ENCODE measurements at regions not wholly inside any gene's neighbourhood (a gene's known extent, or its start where the extent isn't known, plus 50 kb on each side); places are given as distances from the start of the nearest gene placed in this dataset.

DNA sequence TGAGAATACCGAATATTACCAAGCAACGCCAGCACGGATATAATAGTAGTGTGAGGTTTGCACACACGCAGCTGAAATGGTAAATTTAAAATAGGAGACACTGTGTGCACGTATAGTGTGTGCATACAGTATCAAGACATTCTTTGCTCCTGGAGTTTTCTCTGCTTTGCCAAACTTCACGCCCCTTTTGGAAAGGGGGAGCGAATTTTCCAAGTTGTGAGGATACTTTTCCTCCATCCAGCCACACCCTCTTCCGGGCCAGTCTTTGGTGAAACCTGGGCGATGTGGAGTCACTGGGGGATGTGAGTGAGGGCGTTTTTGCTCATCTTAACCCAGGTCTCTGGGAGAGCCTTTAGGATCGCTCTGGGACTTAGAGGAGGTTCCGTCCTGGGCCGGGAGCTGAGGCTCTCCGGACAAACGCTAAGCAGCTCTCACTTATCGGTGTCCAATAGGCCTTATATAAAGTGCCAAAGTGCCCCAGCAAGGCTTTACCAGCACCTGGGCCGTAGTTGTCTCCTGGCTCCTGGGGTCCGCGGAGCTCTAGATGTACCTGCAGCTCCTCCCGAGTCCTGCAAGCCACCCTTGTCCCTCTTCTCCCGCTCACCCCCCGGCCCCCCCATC lies 160.0 kb upstream of the MKI67 start:
- DNase-seq: no peak

DNA sequence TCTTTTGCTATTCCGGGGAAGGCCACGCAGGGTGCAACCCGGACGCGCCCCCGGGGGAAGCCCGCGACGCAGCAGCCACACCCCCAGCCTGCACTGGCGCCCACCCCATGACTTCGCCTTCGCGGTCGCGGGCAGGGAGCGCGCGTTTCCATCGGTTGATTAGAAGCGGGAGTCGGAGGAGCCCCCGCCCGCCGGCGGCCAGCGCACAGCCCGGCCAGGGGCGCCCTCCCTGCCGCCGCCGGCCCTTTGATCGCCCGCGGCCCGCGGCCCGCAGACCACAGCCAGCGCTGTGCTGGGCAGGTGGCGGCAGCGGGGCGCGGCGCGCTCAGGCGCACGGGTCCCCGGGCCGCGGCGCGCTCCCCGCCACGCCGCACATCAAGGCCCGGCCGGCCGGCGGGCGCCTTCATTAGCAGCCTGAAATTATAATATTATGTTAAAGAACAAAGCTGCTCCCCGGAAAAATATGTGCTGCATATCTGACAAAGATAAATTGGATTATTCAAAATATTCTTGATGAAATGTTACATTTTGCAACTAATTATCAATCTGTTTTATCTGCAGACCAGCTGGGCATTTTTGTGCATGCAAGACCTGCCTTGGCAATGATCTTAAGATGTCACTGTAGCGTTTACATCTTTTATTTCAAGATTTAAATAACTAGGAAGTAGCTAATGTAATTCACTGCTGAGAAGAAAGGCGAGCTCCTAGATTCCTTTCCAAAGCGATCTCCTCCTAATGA lies 160.7 kb upstream of the MKI67 start:
- DNase-seq: no peak

DNA sequence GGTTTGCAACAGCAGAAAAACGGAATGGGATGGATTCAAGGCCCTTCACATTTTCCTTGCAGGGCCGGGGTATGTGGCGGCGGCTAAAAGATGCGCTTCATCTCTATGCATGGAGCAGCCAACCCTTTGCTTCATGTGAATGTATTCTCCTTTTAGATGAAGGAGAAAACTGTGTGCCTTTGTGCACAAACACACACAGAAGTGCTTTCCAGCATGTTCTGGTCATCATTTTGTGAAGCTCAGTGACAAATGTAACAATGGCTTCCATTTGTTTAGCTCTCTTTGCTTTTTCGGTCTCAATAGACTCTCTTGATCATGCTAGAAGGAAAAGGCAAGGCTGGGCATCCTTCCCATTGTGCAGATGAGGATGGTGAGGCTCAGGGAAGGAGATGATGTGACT lies 161.7 kb upstream of the MKI67 start:
- no peak for DNase-seq

DNA sequence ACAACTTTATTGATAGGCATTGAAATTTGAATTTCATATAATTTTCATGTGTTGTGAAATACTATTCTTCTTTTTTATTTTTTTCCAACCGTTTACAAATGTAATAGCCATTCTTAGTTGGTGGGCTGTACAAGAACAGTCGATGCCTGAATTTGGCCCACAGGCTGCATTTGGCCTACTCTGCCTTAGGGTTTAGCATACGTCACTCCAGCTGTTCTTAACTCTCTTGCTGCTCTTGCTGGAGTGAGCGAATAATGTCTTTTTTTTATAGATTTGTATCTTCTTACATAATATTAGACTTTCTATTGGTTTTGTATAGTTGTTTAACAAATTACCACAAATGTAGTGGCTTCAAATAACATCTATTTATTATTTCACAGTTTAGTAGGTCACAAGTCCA lies 163.4 kb upstream of the MKI67 start:
- DNase-seq: no peak

DNA sequence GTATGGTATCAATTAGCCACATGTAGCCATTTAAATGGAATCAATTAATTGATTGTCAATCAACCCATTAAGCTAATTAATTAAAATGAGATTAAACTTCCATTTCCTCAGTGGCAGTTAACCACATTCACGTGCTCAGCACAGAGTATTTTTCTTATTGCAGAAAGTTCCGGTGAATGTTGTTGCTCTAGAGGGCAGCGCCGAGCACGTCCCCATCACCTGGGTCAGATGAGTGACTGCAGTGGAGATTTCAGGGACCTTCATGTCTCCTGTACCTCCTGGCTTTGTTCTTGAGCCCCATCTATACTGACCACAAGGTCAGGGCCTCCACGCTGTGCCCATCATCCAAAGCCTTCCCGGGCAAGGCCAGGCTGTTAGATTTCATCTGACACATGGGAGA lies 168.8 kb upstream of the MKI67 start:
- DNase-seq: no peak

DNA sequence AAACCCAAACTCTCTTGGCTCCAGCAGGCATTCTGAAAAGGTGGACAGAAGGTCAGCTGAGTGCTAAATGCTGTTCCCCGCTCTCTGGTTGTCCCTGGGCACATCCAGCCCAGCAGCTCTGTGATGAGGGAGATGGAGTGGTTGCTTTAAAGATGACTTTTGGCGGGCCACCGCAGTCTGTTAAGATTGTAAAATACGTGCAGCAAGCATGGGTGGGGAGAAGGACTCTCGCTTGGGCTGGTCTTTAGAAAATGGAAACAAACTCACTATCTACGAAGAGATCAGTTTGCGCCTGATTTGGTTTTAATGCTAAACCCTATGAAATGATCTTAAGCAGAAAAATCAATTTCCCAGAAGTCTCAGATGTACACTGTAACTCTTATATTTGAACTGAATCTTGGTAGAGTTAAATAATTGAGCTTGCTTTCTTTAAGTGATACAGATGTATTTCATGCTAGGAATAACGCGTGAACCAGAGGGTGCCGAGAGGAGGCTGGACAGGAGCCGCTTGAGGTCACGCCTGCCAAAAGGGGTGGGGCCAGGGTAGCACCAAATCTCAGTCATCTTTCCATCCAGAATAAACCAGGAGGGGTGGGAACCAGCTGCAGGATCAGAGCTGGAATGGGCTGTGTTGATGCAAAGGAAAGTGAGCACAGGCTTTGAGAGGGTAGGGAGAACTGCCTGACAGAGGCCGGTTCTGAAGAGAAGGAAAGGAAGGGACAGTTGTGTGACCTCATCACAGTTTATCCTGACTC lies 170.2 kb upstream of the MKI67 start:
- no peak for DNase-seq

DNA sequence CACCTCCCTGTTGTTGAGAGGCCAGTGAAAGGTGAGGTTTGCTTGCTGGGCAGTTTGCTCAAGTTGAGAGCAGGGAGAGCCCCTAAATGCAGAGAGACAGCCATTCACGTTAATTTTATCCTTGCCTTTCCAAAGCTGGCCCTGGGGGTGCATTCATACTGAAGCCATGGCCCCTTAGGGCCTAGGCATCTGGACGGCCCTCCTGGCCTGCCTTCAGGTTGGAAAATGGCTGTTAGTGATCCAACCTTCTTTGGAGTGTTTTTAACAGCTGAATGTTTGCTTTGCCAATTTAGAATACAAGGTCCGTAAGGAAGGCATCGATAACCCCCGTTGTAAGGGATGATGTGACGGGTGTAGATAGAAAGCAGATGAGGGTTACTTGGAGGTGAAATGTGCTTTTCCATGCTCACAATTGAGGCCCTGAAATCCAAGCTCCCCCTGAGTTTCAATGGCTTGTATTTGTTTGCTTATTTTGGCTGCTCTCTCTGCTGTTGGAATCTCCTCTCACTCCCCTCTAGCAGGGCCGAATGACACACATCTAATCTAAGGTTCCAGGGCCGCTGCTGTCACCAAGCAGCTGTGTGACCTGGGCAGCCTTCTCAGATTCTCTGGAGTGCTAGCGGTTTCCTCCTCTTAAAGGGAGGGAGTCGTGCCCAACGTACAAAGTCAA lies 171.6 kb upstream of the MKI67 start:
- DNase-seq: no peak

DNA sequence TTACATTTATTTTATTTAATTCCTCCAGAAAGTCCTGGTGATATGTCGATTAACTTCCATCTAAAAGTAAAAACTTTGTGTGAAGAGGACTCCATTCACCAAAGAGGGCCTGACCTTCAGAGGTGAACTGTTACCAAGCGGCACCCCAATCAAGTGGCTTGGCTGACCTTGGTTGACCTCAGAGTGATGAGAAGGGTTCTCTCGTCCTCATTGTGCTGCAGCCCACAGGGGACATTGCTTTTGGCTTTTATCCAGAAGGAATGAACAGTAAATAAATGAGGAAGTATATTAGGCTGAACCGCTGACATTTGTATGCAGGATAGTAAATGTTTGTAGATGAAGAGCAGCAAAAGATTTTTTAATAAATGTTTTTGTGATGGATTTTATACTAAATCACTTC lies 172.4 kb upstream of the MKI67 start:
- DNase-seq: no peak

DNA sequence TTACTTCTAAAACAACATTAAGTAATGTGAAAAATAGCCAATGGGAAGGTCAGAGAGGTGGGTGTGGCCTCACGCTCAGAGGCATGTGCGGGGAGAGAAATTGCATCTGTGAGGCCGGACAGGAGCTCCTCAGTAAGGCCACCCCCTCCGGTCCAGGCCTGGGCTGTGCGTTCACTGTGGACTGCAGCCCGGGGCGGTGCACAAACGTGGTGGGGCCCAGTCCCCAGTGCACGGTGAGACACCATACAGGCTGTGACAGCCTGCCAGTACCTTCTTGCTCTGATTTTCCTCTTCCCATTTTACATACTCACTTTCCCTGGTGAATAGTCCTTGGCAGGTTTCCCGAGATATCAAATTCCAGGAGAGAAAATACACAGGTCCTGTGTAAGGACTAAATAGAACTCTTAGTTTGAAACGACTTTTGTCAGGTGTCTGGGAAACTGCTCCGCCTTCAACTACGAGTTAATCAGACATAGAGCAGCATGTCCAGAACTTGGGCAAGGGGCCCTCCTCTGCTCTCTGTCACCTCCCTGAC lies 174.1 kb upstream of the MKI67 start:
- DNase-seq: no peak

DNA sequence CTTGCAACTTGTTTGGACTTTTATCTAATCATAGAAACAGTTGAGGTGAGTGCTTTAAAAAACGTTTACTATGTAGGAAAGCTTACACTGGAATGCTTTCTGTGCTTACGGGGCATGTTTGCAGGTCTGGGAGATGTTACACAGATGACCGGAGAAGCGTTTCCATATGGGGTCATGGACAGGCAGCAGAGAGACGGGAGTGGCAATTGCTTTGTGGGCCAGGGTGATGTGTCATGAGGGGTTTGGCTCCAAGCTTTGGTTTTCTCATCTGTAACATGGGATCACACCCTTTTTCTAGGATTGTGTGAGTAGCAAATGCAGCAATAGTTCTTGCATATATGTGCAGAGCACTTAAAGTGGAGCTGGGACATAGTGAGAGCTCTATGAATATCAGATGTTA lies 174.8 kb upstream of the MKI67 start:
- no peak for DNase-seq

DNA sequence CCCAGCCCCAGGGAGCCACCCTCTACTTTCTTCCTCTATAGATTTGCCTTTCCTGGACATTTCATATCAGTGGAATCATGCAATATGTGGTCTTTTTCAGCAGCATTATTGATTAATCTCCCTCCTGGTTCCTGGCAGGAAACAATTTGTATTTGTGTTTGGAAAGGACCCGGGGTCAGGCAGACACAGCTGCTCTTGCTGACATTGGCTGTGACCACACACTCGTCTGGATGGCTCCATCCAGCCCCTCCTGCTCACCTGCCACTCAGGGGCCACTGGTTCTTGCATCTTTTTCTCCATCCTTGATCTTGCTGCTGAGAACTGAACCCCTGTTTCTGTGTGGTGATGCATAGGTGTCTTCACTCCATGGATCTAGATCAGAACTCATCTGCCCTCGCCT lies 176.6 kb upstream of the MKI67 start:
- no peak for DNase-seq

DNA sequence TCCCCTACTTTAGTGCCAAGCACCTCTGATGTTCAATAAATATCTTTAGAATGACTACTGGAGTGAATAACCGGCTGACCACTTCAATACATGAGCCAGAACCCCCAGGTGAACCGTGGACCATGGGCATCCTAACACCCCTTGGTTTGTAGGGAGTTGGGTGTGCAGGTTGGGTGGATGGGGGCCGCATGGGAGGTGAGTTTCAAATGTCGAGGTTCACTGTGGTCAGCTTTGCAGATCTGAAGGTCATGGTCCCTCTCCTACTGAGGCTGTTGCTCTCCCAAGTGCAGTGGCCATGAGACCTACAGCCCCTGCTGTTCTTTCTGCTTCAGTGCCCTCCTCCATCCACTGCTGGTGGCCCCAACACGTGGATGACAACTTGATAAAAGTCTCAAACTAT lies 178.0 kb upstream of the MKI67 start:
- DNase-seq: no peak

DNA sequence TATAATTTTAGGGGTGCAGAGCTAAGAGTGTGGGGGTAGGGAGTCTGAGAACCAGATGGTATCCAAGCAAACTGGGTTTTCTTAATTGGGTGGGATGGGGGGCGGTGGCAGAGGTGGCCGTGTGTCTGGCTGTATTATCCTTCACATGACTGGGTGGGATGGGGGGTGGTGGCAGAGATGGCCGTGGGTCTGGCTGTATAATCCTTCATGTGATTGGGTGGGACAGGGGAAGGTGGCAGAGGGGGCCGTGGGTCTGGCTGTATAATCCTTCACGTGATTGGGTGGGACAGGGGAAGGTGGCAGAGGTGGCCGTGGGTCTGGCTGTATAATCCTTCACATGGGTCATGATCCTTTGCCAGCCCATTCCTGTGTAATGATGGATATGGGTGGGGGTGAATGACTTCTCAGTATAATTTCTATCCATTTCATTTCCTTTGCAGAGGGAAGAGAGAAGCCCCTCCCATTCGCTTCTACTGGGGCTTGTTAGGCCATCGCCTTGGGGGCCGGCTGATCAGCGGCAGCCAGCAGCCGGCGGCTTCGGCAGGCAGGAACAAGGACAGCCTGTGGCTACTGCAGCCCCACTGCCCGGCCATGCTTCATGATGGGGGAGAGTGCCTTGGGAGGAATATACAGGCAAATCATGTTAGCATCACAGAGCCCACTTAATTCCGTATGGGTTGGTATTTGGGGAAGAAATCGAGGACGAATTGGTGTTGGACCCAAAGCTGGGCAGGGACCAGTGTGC lies 179.6 kb upstream of the MKI67 start:
- no peak for DNase-seq

DNA sequence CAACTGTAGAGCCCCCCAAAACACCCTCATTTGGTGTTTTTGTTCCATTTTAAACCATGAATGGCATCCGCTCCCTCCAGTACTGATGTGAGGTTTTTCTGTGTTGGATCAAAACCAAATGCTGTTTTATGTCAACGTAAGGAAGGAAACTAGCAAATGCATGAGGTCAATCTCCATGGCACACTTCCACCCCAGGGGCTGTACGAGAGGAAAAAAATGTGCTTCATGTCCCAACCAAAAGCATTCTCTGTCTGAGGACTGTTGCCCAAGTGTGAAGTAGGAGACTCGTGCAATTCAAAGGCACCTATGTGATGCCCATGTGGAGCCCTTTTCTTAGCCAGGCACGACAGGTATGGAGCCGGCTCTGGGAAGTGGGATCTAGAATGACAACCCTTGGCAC lies 180.3 kb upstream of the MKI67 start:
- no peak for DNase-seq

DNA sequence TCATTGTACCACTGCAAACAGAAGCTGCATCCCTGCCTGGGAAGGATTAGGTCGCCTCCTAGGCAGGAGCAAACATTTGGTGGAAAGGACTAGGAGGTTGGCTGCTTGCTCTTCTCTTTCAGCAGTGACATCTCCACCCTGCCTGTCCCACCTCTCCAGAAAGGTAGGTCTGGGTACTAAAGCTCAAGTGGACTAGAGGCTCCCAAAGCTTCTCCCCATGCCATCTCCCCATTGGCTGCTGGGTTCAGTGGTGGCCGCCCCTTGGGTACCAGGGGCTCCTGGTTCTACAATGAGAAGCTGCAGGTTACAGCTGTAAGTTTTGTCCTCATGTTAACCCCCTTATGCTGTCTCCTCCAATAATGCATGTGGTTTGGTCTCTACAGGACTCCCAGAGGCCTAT lies 180.7 kb upstream of the MKI67 start:
- no peak for DNase-seq

DNA sequence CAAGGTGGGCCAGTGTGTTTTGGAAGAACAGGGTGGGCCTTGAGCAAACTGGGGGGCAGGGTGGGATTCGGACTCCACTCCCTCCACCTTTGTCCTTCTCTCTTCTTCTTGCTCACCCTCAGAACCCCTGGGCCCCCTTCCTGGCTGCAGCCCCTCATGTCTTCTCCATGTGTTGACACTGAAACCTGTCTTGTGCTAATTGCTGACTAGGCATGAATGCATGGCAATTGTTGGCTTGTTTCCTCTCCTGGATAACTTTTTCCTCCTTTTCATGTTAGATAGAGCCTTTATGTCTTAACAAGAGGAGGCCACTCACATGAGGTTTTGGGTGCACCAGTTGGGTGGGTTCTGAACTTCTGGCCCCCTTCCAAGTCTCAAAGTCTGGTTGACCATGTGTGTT lies 181.6 kb upstream of the MKI67 start:
- DNase-seq: no peak

DNA sequence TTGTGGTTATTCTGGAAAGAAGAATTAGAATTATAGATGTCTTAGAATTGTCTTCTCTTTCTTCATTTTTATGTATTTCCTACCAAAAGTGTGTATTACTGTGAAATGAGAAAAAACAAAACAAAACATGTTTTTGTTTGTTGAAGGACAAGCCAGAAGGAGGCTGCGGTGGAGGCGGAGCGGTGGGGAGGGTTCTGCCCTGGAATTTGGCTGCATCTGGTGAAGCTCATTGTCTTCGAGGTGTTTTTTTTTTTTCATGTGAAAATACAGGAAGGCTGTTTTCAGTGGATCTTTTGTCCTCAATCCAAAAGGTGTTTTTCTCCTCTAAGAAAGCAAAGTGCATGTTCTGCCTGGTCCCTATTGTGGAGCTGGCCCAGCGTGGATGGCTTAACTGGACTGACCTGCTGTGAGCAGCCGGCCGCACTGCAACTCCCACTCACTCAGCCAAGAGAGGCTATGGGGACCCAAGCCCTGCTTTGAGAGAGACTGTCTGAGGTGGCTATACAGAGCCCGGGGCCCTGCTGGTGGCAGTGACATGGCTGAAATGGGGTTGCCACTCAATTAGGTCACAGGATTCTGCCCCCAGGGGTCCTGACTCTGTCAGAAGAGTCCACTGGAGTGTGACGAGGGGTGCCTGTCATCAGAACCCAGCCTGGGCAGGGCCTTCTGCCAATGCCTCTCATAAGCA lies 184.9 kb upstream of the MKI67 start:
- DNase-seq: no peak

DNA sequence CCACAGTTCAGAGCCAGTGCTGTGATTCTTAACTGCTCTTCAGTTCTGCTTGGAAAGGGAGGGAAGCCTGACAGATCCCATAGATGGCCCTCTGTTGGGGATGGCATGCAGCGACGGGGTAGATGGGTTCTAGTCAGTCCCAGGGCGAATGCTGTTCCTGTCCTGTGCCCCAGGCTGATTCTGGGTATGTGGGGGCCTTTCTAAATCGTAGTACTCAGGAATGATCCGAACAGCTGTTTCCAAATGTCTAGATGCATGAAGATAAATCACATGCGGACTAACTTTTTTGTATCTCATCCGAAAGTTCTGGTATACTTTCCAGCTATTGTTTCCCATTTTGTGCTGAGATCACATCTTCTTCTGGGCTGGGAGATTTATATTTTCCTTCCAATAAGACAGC lies 186.0 kb upstream of the MKI67 start:
- DNase-seq: no peak

DNA sequence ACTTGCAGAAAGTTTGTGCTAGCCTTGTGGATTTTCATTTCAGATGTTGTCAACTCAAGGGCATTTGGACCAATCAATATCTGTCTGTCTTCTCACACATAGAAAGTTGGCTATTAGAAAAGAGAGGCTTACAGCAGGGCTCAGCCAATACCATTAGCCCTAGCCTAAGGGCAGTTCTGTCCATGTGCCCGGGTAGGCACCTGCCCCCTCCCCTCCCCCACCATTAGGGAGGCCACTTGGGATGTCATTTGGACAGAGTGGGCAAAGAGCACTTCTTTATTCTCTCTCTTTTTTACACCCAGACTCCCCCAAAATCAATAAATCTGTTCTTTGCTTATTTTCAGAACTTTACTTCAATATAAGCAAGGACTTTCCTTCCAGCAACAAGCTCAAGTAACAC lies 188.5 kb upstream of the MKI67 start:
- no peak for DNase-seq

DNA sequence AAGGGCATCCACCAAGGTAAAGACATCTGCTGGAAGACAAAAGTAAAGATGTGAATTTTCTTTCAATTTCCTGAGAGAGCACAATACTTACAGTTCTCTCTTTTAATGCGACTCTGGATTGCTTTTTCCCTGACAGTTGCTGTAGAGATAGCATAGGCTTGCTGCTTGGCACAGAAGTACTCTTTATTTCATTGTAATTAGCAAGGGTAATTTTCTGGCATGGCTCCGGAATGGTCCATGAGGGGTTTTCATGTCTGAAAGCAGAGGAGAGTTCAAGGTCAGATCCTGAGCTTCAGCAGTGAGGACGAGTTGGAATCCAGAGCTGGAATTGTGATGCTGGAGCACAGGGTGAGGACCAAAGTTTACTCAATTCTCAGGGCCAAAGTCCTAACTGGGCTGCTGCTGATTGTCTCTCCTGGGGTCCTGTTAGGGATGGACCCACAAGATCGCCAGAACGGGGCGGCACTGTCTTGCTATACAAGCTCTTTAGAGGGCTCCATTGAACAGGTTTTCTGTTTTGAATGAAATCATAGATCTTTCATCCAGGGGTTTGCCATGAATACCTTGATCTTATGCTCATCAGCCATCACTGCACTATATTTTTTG lies 190.0 kb upstream of the MKI67 start:
- no peak for DNase-seq

DNA sequence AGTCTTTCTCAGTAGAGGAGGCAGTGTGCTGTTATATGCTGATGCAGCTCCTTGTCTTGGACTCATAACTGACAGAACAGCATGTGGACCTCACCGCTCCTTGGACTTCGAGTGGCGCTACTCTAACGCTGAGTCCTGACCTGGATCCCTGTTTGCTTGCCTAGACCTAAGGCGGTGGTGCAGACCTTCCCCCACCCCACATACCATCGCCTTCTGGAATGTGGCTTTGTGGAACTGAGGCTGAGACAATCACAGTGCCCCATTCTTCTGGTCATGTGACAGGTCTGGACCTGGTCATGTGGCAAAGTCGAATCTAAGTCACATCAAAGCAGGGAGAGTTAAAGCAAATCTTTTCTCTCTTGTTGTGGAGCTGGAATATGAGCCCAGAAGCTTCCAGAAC lies 190.7 kb upstream of the MKI67 start:
- no peak for DNase-seq

DNA sequence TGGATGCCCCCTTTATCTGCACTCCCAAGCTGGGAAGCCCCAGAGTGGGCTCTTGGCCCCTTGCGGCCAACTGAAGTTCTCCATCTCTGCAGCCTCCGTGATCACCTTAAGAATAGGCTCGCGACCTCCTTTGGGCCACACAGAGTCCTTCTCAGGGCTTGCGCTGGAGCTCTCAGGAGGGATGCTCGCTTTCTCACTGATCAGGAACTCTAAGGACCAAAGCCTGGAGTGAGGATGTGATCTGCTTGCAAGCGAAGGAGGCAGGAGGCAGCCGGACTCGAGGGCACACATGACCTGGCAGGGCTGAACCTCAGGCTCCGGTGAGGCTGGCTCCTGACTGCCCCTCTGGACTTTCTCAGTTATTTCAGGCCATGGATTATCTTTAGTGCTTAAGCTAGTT lies 192.1 kb upstream of the MKI67 start:
- DNase-seq: no peak
